Ishikawa (cell line): ENCODE measurements at regions not wholly inside any gene's neighbourhood (a gene's known extent, or its start where the extent isn't known, plus 50 kb on each side); places are given as distances from the start of the nearest gene placed in this dataset.

ENCODE experiments used
- EP300 ChIP-seq: IDR thresholded peaks from 2 replicates; pipeline ENCODE4 v1.6.1; 2012; ENCODE audit warnings: borderline replicate concordance
- FOXM1 ChIP-seq: IDR thresholded peaks from 2 replicates; pipeline ENCODE4 v1.6.1; 2012; ENCODE audit warnings: low read depth, borderline replicate concordance
- RAD21 ChIP-seq: IDR thresholded peaks from 2 replicates; pipeline ENCODE4 v1.6.1; 2012; ENCODE audit warnings: low read depth
- REST ChIP-seq: IDR thresholded peaks from 2 replicates; pipeline ENCODE4 v1.6.1; 2012; ENCODE audit warnings: low read depth, mild to moderate bottlenecking
- TAF1 ChIP-seq: IDR thresholded peaks from 2 replicates; pipeline ENCODE4 v1.6.1; 2012; ENCODE audit warnings: low read depth, mild to moderate bottlenecking

GRCh38 chr2:173544641-173545363 is 190.1 kb downstream of the CDCA7 start:
- no peak for TF ChIP-seq REST
- TF ChIP-seq EP300: no peak
- TF ChIP-seq FOXM1: no peak
- TF ChIP-seq TAF1: no peak
- TF ChIP-seq RAD21: no peak
